ENCODE measurements at regions not wholly inside any gene's neighbourhood (a gene's known extent, or its start where the extent isn't known, plus 50 kb on each side); places are given as distances from the start of the nearest gene placed in this dataset.

DNA sequence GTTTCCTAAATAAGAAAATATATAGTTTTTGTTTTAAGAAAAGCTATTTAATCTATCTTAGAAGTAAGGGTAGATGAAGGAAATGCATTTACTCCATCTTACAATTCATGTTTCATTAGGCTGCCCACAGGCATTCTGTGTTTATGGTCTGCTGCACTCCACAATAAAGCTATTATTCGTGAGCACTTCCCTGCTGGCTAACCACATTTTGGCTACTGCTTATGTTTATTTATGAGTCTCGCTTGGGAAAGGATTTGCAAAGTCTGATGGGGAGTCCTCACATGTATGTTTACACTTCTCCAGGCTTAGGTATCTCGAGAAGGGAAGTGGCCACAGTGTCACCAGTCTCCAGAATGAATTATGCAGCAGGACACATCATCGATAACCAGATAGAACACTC is 260.8 kb upstream of the VCX start:
- Histone ChIP-seq H3K9ac (ENCODE audit: low read length) (no peak overlapping the region), H3K9me3 (ENCODE audit: control insufficient read depth, low read length) (no peaks in the 10 kb centered on the region), H3K4me3 (ENCODE audit: low read length) (no peak overlapping the region), H3K4me1 (ENCODE audit: control insufficient read depth, insufficient read depth, low read length) (no peaks in the 10 kb centered on the region), H3K36me3 (ENCODE audit: control insufficient read depth, insufficient read depth, low read length, severe bottlenecking) (no peaks in the 10 kb centered on the region), H3K27me3 (replicated peaks; ENCODE audit: control insufficient read depth, insufficient read depth, low read length) (no peaks in the 10 kb centered on the region)
- no peak for DNase-seq (ENCODE audit: low read depth)

DNA sequence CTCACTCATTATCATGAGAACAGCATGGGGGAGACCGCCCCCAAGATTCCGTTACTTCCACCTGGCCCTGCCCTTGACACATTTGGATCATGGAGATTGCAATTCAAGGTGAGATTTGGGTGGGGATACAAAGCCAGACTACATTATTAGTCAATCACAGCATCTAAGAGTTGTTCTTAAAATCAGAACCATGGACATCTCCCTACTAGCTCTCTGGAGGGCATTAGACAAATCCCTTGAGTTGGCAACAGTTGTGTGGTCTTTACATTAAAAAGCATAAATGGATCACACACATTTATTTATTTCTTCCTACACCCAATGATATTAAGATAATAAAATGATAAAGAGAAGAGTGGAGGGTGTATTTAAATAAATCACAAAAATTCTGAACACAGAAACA is 262.8 kb upstream of the VCX start:
- H3K4me3 ChIP-seq (ENCODE audit: low read length), result no peak overlapping the region
- no peaks in the 10 kb centered on the region for H3K36me3 ChIP-seq (ENCODE audit: control insufficient read depth, insufficient read depth, low read length, severe bottlenecking)
- no peaks in the 10 kb centered on the region for H3K4me1 ChIP-seq (ENCODE audit: control insufficient read depth, insufficient read depth, low read length)
- H3K9ac ChIP-seq (ENCODE audit: low read length), result no peak overlapping the region
- no peaks in the 10 kb centered on the region for H3K27me3 ChIP-seq (replicated peaks; ENCODE audit: control insufficient read depth, insufficient read depth, low read length)
- no peak for DNase-seq (ENCODE audit: low read depth)
- no peaks in the 10 kb centered on the region for H3K9me3 ChIP-seq (ENCODE audit: control insufficient read depth, low read length)

DNA sequence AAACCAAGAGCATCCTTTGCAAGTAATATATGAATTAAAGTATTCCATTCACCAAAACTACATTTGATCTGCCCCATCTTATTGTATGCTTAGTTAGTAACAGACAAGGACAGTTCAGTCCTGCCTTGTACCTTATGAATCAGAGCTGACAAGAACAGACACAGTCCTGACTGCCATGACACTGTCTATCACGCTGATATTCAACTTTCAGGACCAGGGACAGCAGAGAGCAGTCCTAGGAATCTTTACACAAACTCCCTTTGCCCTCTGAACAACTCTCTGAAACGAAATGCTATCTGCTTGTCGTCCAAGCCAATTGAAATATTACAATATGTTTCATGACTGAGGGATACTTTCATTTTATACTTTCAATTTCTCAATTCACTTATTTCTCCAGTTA is 268.6 kb upstream of the VCX start:
- peak; percentile 10 for DNase-seq (ENCODE audit: low read depth)
- Histone ChIP-seq H3K27me3 (replicated peaks; ENCODE audit: control insufficient read depth, insufficient read depth, low read length) (no peaks in the 10 kb centered on the region), H3K9ac (ENCODE audit: low read length) (no peak overlapping the region), H3K9me3 (ENCODE audit: control insufficient read depth, low read length) (no peaks in the 10 kb centered on the region), H3K4me1 (ENCODE audit: control insufficient read depth, insufficient read depth, low read length) (no peaks in the 10 kb centered on the region), H3K4me3 (ENCODE audit: low read length) (no peak overlapping the region), H3K36me3 (ENCODE audit: control insufficient read depth, insufficient read depth, low read length, severe bottlenecking) (no peaks in the 10 kb centered on the region)

DNA sequence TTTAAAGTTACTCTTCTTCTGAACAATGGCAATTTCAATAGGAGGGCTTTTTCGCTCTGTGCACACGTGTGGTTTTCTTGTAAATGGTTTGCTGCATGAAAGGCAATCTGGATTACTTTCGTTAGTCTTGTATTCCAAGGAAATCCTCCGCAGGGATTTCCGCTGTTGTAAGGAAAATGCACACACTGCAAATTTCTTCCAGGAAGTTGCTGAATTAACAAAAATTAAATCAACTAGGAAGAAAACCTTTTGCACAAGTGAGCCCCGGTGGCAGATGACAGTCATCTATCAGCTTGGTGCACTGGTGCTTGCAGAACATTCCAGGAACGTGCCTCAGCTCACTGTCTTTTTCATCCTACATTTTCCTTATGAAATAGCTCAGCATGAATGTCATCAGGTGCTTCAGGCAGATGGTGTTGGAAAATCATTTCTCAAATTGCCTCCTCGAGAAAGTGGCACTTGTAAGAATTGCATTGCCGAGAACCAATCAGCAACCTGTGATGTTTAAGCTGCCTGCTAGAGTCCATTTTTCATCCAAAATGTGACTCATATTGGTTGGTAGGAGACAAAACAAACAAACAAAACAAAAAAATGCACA is 272.4 kb upstream of the VCX start:
- Histone ChIP-seq H3K4me3 (ENCODE audit: low read length) (no peak overlapping the region), H3K4me1 (ENCODE audit: control insufficient read depth, insufficient read depth, low read length) (no peaks in the 10 kb centered on the region), H3K27me3 (replicated peaks; ENCODE audit: control insufficient read depth, insufficient read depth, low read length) (no peaks in the 10 kb centered on the region), H3K9me3 (ENCODE audit: control insufficient read depth, low read length) (no peaks in the 10 kb centered on the region), H3K9ac (ENCODE audit: low read length) (no peak overlapping the region), H3K36me3 (ENCODE audit: control insufficient read depth, insufficient read depth, low read length, severe bottlenecking) (no peaks in the 10 kb centered on the region)
- no peak for DNase-seq (ENCODE audit: low read depth)

DNA sequence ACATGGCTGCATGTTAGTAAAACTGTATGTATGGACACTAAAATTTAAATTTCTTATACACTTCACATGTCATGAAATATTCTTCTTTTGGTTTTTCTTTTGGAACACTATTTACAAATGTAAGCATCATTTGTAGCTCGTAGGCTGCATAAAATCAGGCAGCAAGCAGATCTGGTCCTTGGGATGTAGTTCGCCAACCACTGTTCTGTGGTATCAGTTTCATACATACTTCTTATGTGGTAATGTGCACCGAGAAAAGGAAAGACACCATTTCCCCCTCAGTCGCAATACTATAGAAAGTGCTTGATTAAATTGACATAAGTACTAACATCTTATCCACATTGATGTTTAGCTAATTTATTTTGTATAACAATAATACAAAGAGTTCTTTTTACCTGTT is 274.4 kb upstream of the VCX start:
- no peaks in the 10 kb centered on the region for H3K9me3 ChIP-seq (ENCODE audit: control insufficient read depth, low read length)
- H3K27me3 ChIP-seq (replicated peaks; ENCODE audit: control insufficient read depth, insufficient read depth, low read length), result no peaks in the 10 kb centered on the region
- no peaks in the 10 kb centered on the region for H3K4me1 ChIP-seq (ENCODE audit: control insufficient read depth, insufficient read depth, low read length)
- no peak overlapping the region for H3K4me3 ChIP-seq (ENCODE audit: low read length)
- H3K9ac ChIP-seq (ENCODE audit: low read length), result no peak overlapping the region
- no peak for DNase-seq (ENCODE audit: low read depth)
- no peaks in the 10 kb centered on the region for H3K36me3 ChIP-seq (ENCODE audit: control insufficient read depth, insufficient read depth, low read length, severe bottlenecking)

DNA sequence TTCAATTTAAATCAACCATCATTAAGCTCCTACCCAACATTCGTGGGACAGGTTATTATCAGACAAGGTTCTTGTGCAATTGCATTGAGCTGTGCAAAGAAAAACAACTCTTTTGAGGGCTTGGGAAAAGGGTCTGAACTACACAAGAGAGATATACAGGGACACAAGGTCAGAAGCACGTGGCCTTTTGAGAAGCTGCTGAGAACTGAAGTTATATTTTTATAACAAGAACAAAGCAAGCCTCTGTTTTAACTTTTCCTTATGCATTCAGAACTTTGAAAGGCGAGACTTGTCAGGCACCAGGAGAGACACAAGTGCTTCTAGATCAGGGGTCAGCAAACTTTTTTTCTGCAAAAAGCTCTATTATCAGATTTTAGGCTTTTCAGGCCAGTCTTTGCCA is 274.8 kb upstream of the VCX start:
- Histone ChIP-seq H3K27me3 (replicated peaks; ENCODE audit: control insufficient read depth, insufficient read depth, low read length) (no peaks in the 10 kb centered on the region), H3K4me3 (ENCODE audit: low read length) (no peak overlapping the region), H3K9me3 (ENCODE audit: control insufficient read depth, low read length) (no peaks in the 10 kb centered on the region), H3K9ac (ENCODE audit: low read length) (no peak overlapping the region), H3K4me1 (ENCODE audit: control insufficient read depth, insufficient read depth, low read length) (no peaks in the 10 kb centered on the region), H3K36me3 (ENCODE audit: control insufficient read depth, insufficient read depth, low read length, severe bottlenecking) (no peaks in the 10 kb centered on the region)
- no peak for DNase-seq (ENCODE audit: low read depth)

DNA sequence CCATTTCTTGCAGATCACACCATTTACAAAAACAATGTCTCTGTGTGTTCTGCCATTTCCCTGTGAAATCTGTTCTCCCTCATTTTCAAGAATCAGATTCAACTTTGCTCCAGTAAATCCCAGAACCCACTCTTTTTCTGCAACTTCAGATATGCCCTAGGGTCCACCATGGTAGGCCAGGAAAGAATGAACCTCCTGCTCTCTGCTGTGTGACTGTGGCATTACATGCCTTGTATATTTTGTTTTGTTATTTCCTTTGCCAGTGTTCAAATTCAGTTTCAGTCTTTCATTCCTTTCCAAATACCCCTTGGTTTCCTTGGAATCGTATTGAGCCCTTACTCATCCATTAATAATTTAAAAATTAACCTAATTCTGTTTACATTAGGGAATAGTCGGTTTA is 290.2 kb upstream of the VCX start:
- Histone ChIP-seq H3K9ac (ENCODE audit: low read length) (no peak overlapping the region), H3K36me3 (ENCODE audit: control insufficient read depth, insufficient read depth, low read length, severe bottlenecking) (no peaks in the 10 kb centered on the region), H3K4me1 (ENCODE audit: control insufficient read depth, insufficient read depth, low read length) (no peaks in the 10 kb centered on the region), H3K9me3 (ENCODE audit: control insufficient read depth, low read length) (no peaks in the 10 kb centered on the region), H3K4me3 (ENCODE audit: low read length) (no peak overlapping the region), H3K27me3 (replicated peaks; ENCODE audit: control insufficient read depth, insufficient read depth, low read length) (no peaks in the 10 kb centered on the region)
- DNase-seq (ENCODE audit: low read depth), result peak; percentile 4

DNA sequence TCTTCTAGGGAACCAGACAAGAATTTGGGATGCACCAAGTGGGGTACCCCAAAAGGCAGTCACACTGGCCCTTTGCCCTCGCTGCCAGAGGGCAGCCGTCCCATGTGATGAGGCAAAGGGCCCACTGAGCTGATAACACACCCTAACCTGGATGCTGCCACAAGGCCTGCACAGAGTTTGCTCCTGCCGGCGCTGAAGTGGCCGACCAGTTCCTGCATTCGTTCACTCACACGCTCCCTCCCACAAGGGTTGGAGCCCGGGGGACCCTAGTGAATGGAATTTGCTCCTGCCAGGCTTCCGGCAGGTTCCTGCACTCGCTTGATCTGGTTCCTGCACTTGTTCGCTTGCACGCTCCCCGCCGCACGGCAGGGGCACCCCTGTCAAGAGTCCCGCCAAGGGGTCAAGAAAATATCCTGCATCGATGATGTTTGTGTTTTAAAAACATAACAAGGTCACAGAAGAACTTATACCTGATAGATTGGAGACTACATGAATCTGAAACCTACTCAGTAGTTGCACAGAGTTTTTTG is 296.4 kb upstream of the VCX start:
- H3K9me3 ChIP-seq (ENCODE audit: control insufficient read depth, low read length), result no peaks in the 10 kb centered on the region
- DNase-seq (ENCODE audit: low read depth), result no peak

DNA sequence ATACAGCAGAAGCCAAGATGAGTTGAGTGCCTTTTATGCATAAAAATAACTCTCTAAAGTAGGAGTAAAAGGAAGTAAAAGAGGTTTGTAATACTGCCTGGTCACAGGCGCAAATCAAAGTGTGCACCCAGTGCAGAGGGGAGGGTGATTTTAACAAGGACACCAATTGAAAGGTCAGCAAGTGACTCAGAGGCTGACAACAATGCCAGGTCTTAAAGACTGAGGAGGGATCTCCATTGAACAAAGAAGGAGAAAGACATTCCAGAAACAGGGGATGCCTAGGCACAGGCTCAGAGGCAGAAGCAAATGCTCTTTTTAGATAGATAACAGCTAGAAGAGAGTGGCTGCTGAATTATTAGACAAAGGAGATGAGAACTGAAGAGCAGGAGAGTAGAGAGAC is 297.4 kb upstream of the VCX start:
- H3K36me3 ChIP-seq (ENCODE audit: control insufficient read depth, insufficient read depth, low read length, severe bottlenecking), result no peaks in the 10 kb centered on the region
- no peaks in the 10 kb centered on the region for H3K4me1 ChIP-seq (ENCODE audit: control insufficient read depth, insufficient read depth, low read length)
- H3K27me3 ChIP-seq (replicated peaks; ENCODE audit: control insufficient read depth, insufficient read depth, low read length), result no peaks in the 10 kb centered on the region
- H3K9ac ChIP-seq (ENCODE audit: low read length), result no peak overlapping the region
- no peak for DNase-seq (ENCODE audit: low read depth)
- no peaks in the 10 kb centered on the region for H3K9me3 ChIP-seq (ENCODE audit: control insufficient read depth, low read length)
- no peak overlapping the region for H3K4me3 ChIP-seq (ENCODE audit: low read length)

More for the DNA sequence above, 296.4 kb upstream of the VCX start:
- no peaks in the 10 kb centered on the region for H3K36me3 ChIP-seq (ENCODE audit: control insufficient read depth, insufficient read depth, low read length, severe bottlenecking)
- H3K27me3 ChIP-seq (replicated peaks; ENCODE audit: control insufficient read depth, insufficient read depth, low read length), result no peaks in the 10 kb centered on the region
- H3K4me1 ChIP-seq (ENCODE audit: control insufficient read depth, insufficient read depth, low read length), result no peaks in the 10 kb centered on the region
- H3K9ac ChIP-seq (ENCODE audit: low read length), result no peak overlapping the region
- H3K4me3 ChIP-seq (ENCODE audit: low read length), result no peak overlapping the region

DNA sequence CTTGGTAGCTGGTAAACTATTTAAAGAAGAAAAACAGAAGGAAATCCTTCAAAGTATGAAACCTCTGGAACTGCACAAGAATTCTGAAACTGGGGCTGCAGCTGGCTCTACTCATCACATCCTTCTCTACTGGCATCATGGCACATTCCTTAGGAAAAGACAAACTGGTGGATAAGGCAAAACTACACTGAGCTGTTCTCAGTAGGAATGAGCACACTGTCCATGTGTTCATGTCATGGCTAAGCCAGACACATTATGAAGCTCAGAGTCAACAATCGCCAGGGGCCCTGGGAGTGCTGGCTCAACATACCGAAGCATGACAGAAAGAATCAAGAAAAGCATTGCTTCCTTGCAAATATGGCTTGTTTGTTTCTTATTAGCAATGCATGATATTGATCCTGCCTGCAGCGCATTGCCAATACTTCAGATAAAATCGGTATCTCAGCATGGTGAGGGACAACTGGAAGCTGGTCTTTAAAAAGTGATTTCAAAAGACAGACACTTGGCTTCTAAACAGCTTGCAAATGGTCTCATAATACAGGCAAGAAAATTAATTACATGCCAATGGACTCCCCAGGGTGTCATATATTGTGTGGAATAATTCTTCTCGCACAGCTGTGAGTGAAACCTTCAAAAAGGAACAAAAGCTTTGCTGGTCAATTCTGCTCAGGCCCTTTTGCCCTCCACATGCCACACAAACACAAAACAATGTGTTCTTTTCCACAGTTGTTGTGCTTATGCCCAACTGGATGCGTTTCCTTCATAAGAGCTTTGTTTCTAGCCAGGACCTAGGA is 300.2 kb upstream of the VCX start:
- no peaks in the 10 kb centered on the region for H3K36me3 ChIP-seq (ENCODE audit: control insufficient read depth, insufficient read depth, low read length, severe bottlenecking)

DNA sequence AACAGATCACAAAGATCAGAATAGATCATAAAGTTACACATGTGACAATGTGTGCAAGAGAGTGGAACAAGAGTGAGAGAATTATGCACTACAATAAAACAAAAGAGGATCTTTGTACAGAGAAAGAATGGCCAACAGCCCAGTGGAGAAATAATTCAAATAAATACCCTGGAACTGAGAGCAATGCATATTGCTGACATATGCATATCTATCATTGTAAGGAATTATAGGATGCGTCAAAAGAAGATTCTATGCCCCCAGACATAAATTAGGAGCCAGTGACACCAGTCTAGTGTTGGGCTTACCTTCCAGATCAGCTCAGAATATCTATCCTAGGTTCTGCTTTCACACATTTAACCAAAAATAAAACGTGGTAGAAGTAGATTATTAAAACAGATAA is 320.1 kb upstream of the VCX start:
- Histone ChIP-seq H3K9ac (ENCODE audit: low read length) (no peak overlapping the region), H3K9me3 (ENCODE audit: control insufficient read depth, low read length) (peaks cover 3% of the 10 kb centered on the region)

More for the DNA sequence above, 300.2 kb upstream of the VCX start:
- H3K9ac ChIP-seq (ENCODE audit: low read length), result no peak overlapping the region
- DNase-seq (ENCODE audit: low read depth), result no peak
- no peaks in the 10 kb centered on the region for H3K27me3 ChIP-seq (replicated peaks; ENCODE audit: control insufficient read depth, insufficient read depth, low read length)
- no peak overlapping the region for H3K4me3 ChIP-seq (ENCODE audit: low read length)
- H3K4me1 ChIP-seq (ENCODE audit: control insufficient read depth, insufficient read depth, low read length), result no peaks in the 10 kb centered on the region
- H3K9me3 ChIP-seq (ENCODE audit: control insufficient read depth, low read length), result peaks cover 9% of the 10 kb centered on the region

More for the DNA sequence above, 320.1 kb upstream of the VCX start:
- no peaks in the 10 kb centered on the region for H3K4me1 ChIP-seq (ENCODE audit: control insufficient read depth, insufficient read depth, low read length)
- no peaks in the 10 kb centered on the region for H3K27me3 ChIP-seq (replicated peaks; ENCODE audit: control insufficient read depth, insufficient read depth, low read length)
- H3K36me3 ChIP-seq (ENCODE audit: control insufficient read depth, insufficient read depth, low read length, severe bottlenecking), result no peaks in the 10 kb centered on the region
- no peak overlapping the region for H3K4me3 ChIP-seq (ENCODE audit: low read length)
- DNase-seq (ENCODE audit: low read depth), result no peak
